ENCODE measurements at regions not wholly inside any gene's neighbourhood (a gene's known extent, or its start where the extent isn't known, plus 50 kb on each side); places are given as distances from the start of the nearest gene placed in this dataset.

DNA sequence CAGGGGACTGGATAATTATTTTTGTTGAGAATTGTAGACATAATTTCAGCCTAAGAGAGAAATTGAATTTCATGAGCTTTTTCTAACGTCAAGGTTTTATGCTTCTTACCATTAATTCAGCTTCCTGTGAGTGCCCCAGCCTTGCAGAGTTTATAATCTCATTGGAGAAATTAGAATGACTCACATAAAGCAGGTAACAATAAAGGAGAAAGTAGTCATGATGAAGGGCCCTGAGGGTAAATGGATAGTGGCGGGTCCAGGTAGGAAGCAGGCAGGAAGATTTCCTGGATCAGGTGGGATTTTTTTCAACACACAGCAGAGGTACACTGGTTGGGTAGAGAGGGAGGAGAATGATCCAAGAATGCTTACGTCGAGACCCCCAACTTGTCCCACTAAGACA lies 311.4 kb downstream of the BARHL2 start:
- TF ChIP-seq CTCF (IDR thresholded peaks at IDR 0.05; ENCODE audit: low read length) (no peak), EZH2 (IDR thresholded peaks at IDR 0.05; ENCODE audit: borderline replicate concordance, low read length) (no peak)
